T-helper 2 cell treated with Interferon-gamma antibody and Interleukin-4, amounts not matched to agents 100 ng/mL and 5 ng/mL, for 36 hours (primary cell): ENCODE measurements at regions not wholly inside any gene's neighbourhood (a gene's known extent, or its start where the extent isn't known, plus 50 kb on each side); places are given as distances from the start of the nearest gene placed in this dataset.
"Not testable (repeated sequence)": the region's sequence is repeated elsewhere in the genome, so short reads cannot be mapped to it uniquely, and the experiment has no call there.

Experiments
- intact Hi-C: fragments of 100-400 bp; cut with micrococcal nuclease; formaldehyde crosslinking; loops from one replicate; pipeline ENCODE4 v1.15.1; 2023

DNA sequence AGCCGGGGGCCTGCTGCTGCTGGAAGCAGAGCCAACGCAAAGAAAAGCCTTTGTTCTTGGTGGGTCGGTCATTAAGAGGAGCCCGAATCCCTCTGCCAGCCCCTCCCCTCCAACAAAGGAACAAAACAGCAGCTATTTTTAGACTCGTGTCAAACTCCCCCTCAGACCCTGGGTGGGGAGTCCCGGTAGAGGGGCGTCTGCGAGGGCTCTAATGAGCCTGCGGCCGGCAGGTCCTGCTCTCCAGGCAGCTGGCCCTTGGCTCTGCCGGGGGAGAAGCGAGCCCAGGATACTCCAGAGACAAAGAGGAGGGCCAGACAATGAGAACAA, 114.0 kb downstream of the LHX2 start:
- intact Hi-C loops: loop anchor here (5.0 kb wide), 3 partner anchors 92 to 412 kb away; no protein-coding TSS in a partner anchor

DNA sequence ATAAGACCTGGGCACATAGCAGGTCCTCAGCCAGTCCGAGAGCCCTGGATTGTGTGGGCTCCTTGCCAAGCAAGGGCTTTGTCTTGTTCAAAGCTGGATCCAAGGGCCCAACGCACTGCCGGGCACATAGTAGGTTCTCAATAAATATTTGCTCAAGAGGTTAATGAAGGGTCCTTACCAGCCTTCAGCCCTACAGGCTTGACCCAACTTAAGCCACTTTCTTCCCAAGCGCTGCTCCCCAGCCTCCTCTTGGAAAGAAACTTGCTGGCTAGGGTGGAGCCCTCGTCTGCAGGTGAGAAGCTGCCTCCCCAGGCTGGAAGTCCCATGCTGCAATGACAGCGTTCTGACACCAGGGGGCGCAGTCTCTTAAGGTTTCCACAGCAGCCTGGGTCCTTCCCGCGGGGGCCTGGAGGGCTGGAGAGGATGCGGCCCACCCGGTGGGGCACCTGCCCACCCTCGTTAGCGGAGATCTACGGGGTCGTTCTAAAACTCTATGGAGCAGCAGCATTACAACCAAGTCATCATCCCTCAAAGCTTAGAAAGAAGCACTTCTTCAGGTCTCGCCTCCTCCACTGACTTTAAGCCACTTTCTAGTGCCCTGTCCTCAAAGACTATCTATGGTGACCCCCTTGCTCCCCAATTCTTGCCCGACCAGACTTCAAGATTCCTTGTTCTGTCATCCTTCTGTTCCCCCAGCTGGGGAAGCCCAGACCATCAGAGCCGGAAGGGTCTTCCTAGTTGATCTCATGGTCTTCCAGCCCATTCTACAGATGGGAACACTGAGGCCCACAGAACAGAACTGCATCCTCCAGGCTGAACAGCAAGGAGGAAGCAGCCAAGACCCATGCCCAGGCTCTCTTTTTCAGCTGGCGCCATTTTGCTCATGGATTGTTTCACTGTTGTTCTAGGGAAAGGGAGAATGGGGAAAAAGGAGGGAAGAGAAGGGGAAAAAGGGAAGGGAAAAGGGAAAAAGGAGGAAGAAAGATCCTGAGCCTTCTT, 115.4 kb downstream of the LHX2 start:
- intact Hi-C loops: loop anchor here (1.0 to 5.0 kb wide), 6 partner anchors 75 to 410 kb away; no protein-coding TSS in a partner anchor

DNA sequence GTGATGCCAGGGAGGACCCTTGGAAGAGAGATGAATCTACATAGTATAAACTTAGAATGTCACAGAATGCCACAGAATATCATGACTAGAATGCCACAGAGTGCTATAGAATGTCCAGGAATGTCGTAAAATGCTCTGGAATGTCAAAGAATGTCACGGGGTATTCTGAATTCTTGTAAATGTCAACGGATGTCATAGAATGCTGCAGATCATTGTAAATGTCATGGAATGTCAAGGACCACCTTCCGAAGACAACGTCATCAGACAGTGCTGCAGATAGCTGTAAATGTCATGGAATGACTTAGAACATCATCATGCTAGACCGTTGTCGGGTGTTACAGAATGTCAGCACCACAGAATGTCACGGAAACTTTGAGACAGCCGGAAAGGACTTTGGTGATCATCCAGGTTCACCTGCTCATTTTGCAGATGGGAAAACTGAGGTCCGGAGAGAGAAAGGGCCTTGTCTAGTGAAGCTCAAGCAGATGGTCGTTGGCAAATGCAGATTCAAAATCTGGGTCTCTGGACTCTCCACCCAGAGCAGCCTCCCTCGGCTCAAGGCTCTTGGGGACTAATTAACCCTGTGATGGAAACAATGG, 117.1 kb downstream of the LHX2 start:
- intact Hi-C loops: loop anchor here (5.0 kb wide), 3 partner anchors 89 to 409 kb away; no protein-coding TSS in a partner anchor

DNA sequence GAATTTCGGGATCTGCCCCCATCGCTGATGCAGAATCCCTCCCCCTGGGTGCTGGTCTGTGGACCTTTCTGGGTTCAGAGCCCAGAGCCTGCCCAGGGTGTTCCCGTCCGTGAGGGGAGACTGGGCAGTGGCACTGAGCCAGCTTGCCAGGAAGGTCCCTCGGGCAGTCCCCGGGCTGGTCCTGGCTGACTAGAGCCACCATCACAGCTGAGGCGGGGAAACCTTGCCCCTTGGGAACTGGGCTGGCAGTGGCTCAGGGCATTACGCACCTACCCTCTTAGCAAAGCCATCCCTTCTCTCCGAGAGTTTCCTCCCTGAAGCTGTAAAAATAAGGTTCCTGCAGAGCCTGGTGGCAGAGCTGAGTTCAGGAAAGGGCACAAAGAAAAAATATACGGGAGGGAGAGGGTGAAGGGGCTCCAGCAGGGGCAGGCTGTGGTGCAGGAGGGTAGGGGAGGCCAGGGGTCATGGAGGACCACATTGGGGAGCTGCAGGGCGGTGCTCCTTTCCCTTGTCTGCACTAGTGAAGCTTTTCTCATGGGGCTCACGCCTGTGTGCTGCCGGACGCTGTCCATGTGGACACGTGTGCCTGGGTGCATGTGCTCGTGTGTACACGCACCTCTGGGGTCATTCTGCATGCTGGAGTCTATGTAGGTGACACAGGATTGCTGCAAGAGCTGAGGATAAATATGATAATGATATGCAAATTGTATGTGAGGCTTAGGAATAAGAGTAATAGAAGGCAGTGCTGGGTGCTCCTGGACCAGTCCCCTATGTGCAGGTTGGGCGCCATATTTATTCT, 118.9 kb downstream of the LHX2 start:
- intact Hi-C loops: no loop called here

DNA sequence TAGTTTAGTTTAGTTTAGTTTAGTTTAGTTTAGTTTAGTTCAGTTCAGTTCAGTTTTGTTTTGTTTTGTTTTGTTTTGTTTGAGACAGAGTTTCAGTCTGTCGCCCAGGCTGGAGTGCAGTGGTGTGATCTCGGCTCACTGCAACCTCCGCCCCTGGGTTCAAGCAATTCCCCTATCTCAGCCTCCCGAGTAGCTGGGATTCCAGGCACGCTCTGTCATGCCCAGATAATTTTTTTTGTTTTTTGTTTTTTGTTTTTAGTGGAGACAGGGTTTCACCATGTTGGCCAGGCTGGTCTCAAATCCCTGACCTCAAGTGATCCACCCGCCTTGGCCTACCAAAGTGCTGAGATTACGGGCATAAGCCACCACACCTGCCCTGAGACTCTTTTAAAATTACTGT, 120.0 kb downstream of the LHX2 start:
- intact Hi-C loops: not testable (repeated sequence)

DNA sequence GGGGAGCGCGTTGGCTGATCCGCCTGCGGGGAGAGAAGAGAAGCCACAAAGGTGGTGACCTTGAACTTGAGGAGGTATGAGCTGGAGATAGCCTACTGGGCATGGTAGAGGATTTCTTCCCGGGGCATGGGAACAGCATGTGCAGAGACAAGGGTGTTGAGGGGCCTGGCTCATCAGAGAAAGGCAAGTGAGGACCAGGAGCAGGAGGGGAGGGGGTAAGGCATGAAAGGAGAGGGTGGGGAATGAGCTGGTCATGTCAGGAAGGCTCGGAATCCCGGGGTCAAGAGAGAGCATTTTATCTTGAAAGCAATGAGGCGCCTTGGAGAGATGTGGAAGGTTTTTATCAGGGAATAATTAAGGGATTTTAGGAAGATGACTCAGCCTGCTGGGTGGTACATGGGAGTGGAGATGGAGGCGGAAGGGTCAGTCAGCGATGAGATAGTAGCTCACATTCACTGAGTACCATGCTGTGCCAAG, 121.1 kb downstream of the LHX2 start:
- intact Hi-C loops: no loop called here

DNA sequence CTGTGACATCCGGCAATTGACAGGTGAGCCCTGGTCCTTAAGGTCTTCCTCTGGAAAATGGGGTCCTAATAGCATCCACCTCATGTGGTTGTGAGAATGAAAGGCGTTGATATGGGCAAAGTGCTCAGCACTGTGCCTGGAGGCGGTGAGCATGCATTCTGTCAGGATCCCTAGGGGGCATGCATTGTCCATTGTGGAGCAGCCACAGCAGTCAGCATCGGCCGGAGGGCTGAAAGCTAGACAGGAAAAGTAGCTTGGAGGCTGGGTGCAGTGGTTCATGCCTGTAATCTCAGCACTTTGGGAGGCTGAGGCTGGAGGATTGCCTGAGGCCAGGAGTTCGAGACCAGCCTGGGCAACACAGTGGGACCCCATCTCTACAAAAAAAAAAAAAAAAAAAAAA, 122.2 kb downstream of the LHX2 start:
- intact Hi-C loops: no loop called here

DNA sequence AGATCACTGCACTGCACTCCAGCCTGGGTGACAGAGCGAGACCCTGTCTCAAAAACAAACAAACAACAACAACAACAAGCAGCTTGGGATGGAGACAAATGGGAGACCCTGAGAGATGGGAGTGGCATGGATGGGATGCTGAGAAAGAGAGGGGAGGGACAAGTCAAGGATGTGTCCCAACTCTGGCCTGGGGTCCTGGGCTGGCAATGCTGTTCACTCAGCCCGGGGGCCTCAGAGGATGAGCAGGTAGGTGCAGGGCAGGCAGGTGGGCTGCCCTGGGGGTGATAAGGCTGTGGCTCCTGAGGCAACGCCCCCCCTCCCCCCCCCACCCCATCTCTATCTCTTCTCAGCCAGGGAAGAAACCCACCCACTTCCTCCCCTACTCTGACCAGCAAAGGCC, 123.0 kb downstream of the LHX2 start:
- intact Hi-C loops: no loop called here

DNA sequence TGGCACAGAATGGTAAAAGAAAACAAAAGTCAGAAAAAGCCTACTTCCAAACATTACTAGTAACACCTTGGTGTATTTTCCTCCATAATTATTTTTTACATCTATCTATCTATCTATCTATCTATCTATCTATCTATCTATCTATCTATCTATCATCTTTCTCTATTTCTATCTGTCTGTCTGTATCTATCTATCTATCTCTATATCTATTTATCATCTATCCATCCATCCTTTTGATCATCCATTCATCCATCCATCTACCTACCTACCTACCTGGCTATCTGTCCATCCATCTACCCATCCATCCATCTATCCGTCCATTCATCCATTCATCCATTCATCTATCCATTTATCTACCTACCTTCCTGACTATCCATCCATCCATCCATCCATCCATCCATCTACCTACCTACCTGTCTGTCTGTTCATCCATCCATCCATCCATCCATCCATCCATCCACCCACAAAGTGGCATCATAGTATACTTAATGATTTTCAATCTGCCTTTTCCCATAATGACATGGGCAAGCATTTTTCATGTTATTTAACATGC, 121.9 kb upstream of the NEK6 start:
- intact Hi-C loops: no loop called here

DNA sequence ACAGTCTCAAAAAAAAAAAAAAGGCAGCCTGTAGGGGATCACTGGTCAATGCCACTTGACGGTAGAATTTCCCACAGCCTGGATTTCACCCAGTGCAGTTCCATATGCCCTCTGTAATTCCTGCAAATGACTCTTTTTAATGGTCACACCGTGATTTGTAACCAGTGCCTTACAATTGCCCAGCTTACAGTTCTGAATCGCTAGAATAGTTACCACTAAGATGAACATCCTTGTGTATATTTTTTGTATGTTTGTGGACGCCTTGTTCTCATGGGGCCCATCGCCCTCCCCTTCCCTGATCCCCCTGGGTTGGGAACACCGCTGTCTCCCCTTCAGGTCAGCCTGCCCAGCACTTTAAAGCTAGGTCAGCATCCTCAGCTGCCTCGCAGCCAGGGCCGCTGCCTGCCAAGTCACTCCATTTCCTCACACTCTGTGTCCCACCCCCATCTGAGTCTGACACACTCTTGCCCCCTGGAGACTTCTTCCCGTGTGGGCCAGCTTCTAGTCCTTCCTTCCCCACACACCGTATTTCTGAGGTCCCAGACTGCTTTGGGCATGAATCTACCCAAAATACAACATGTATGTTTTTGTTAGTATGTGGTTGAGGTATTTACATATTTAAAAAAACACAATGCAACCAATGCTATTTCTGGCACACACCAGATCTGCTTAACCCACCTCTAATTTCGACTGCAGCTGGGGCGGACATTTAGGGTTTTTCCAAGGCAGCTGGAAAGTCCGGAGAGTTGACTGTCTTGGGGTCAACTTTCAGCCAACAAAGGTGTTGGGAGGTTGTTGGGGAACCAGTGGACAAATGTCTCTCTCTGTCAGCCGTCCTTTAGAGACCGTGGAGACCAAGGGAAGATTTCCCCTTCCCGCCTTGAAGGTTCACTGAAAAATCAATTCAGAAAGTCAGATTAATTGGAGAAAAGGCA, 120.5 kb upstream of the NEK6 start:
- intact Hi-C loops: no loop called here

DNA sequence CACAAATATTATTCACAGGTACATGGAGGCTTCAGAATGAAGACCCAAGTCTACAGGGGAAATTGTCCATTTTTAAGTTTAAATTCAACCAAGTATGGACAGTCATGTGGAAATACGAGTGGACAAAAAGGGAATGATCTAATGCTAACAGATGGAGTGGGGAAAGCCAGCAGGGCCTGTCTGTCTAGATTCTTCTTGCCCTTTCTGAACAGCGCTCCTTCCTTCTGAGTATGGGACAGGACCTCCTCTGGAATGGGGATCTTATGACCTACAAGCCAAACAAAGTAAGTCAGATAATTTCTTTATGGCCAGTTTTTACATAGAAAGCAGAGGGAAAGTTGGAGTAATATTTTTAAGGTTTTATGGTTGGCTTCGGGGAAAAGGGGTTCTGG, 119.8 kb upstream of the NEK6 start:
- intact Hi-C loops: no loop called here

DNA sequence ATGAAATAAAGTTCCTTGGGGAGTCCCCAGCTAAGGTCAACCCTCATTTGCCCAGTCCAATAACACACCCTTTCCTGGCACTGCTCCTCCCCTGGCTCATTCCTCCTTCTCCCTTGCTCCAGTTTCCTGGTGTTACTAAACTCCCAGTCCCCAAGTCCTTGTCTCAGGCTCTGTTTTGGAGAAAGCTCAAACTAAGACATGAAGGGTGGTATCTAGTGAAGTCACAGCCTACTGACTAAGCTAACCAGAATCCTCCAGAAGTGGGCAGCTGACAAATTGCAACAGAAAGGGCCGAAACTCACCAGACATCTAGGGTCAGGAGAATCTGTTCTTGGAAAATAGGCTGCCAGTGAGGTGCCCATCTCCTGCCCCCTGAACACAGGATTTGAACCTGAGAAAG, 118.7 kb upstream of the NEK6 start:
- intact Hi-C loops: no loop called here

DNA sequence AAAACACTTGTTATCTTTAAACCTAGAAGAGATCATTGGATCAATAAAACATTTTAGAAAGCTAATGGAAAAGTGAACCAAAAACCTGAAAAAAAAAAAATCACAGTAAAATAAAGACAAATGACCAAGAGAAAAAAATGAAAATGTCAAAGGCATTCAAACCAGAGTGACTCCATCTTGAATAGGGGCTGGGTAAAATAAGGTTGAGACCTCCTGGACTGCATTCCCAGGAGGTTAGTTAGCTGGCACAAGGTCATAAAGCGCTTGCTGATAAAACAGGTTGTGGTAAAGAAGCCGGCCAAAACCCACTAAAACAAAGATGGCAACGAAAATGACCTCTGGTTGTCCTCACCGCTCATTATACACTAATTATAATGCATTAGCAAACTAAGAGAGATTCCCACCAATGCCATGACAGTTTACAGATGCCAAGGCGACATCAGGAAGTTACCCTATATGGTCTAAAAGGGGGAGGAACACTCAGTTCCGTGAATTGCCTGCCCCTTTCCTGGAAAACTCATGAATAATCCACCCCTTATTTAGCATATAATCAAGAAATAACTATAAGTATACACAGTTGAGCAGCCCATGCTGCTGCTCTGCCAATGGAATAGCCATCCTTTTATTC, 116.7 kb upstream of the NEK6 start:
- intact Hi-C loops: no loop called here

DNA sequence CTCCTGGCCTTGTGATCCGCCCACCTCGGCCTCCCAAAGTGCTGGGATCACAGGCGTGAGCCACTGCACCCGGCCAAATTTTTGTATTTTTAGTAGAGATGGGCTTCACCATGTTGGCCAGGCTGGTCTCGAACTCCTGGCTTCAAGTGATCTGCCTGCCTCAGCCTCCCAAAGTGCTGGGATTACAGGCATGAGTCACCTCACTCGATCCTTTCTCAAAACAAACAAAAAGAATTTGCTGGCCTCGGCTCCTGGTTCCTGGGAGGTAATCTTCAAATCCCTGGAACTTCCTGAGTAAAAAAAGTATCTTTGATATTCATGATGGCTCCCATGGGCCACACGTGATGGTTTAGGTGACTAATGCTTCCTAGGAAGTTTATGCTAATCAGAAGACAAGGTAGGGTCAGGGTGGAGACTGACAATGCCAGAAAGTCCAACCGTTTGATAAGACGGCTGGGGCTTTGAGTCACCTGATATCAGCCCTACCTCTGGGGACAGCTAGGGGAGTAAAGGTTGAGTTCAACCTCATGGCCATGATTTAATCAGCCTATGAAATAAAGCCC, 113.1 kb upstream of the NEK6 start:
- intact Hi-C loops: not testable (repeated sequence)

DNA sequence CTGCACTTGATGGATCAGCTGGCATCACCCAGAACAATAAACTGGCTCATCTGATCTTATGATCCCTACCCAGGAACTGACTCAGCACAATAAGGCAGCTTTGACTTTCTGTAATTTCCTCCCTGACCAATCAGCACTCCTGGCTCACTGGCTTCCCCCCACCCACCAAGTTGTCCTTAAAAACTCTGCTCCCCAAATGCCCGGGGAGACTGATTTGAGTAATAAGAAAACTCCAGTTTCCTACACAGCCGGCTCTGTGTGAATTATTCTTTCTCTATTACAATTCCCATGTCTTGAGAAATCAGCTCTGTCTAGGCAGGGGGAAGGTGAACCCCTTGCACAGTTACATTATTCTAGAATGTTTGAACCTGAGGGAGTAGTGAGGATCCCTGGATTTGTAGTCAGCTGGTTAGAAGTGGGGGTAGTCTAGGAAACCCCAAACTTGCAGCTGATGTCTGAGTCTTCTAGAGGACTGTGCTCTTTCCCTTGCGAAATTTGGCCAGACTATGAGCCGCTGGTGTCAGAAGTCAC, 111.7 kb upstream of the NEK6 start:
- intact Hi-C loops: no loop called here

DNA sequence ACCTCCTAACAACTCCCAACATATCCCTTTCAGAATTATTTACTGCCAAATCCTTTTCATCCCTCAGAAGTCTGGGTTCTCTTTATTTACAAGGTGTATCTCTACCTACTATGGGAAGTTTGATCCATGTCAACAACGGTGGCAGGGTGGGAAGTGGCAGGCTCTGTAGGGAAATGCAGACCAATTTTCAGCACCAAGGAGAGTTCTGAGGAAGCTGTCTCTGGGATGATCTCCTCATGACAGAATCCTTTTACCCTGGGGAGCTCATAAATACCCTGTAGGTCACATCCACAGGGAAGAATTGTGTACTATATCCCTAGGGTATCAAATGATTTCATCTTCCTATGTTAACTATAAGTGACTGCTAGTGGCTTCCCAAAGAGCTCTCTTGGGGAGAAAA, 107.8 kb upstream of the NEK6 start:
- intact Hi-C loops: no loop called here

DNA sequence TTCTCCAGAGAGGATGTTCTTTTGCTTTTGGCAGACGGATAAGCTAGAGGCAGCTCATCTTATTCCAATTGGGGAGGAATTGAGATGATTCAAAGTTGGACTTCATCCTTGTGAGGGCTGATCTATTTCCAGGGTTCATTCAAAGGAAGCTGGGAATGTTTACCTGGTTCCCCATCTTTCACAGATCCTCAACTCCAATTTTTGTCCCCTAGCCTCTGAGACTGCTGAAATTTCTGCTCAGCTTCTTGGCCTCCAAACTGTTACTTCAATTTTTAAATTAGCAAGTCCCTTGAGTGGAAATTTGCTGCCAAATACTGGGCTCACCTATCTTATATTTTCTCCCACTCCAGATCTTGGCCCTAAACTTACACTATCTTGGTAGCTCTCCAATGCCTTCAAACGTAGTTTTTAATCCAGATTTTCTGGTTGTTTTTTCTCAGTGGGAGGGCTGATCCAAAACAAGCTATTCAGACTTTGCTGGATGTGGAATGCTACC, 93.9 kb upstream of the NEK6 start:
- intact Hi-C loops: no loop called here

DNA sequence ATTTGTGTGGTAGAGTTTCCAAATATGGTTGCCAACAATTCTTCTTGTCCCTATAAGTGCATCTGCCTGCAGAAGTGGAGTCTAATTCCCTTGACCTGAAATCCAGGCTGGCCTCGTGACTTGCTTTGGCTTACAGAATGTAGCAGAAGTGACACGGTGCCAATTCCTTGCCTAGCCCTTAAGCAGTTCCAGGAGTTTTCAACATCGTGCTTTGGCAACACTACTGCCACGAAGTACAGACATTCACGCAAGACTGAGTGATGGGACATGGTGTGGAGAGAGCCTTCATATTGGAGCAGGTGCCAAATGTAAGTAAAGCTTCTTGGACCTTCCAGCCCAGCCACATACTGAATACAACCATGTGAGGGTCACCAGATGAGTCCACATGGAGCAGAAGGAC, 92.9 kb upstream of the NEK6 start:
- intact Hi-C loops: no loop called here

DNA sequence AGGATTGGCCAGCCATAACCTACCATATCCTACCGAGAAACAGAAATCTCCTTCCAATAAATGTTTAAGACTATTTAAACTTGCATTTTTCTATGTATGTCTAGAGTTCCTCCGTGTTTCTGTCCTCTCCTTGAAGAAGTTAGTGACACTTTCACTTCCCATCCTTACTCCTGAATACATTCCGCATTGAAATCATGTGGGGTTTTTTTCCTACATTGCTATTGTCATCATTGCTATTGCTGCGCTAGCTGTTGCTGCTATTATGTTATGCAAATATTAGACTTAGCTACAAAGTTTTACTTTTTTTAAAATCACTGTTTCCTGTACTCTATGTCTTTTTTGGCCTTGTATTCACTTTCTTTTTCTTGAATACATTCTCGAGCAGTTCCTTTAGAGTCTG, 83.3 kb upstream of the NEK6 start:
- intact Hi-C loops: no loop called here
